Lung (tissue), 11 donors: ENCODE measurements at regions not wholly inside any gene's neighbourhood (a gene's known extent, or its start where the extent isn't known, plus 50 kb on each side); places are given as distances from the start of the nearest gene placed in this dataset.

Experiments
- ATAC-seq: fragments of 200-7000 bp; cut with Tn5 transposase; one replicate; pipeline ENCODE4 v1.9.1; 2020; ENCODE audit warnings: moderate number of reproducible peaks; ENCODE audit not compliant: insufficient read depth, low FRiP score
- DNase-seq, 3 donors: peaks; one replicate each; pipeline ENCODE4 v3.0.0-alpha.2; 2013 to 2017
- H3K27ac ChIP-seq, 2 donors: one replicate each; pipeline ENCODE4 v1.5.1; 2013; ENCODE audit warnings: mild to moderate bottlenecking in 2 of 2, moderate library complexity in 2 of 2, control low read depth in 1 of 2, inconsistent platforms in 1 of 2, low read depth in 1 of 2, low read length in 1 of 2
- H3K27me3 ChIP-seq, 3 donors: one replicate each; pipeline ENCODE4 v1.5.1; 2013; ENCODE audit warnings: low read length in 2 of 3; ENCODE audit not compliant: control insufficient read depth in 3 of 3, insufficient read depth in 3 of 3
- H3K36me3 ChIP-seq, 4 donors: one replicate each; pipeline ENCODE4 v1.5.1; 2013; ENCODE audit warnings: low read length in 4 of 4, mild to moderate bottlenecking in 1 of 4, moderate library complexity in 1 of 4; ENCODE audit not compliant: control insufficient read depth in 4 of 4, insufficient read depth in 4 of 4
- H3K4me1 ChIP-seq, 5 donors: one replicate each; pipeline ENCODE4 v1.5.1; 2013; ENCODE audit warnings: low read length in 5 of 5, mild to moderate bottlenecking in 2 of 5, moderate library complexity in 1 of 5; ENCODE audit not compliant: control insufficient read depth in 5 of 5, insufficient read depth in 5 of 5
- H3K4me3 ChIP-seq: one replicate; pipeline ENCODE4 v1.5.1; 2013; ENCODE audit warnings: mild to moderate bottlenecking, control low read depth, moderate library complexity
- H3K9ac ChIP-seq, 2 donors: one replicate each; pipeline ENCODE4 v1.5.1; 2013; ENCODE audit warnings: low read length in 2 of 2, control low read depth in 1 of 2; ENCODE audit not compliant: insufficient read depth in 1 of 2
- H3K9me3 ChIP-seq, 4 donors: one replicate each; pipeline ENCODE4 v1.5.1; 2013; ENCODE audit warnings: low read length in 3 of 4, mild to moderate bottlenecking in 1 of 4, moderate library complexity in 1 of 4; ENCODE audit not compliant: control insufficient read depth in 4 of 4, insufficient read depth in 3 of 4
- CTCF ChIP-seq: IDR thresholded peaks from 2 replicates; pipeline ENCODE4 v1.5.1; 2012; ENCODE audit warnings: mild to moderate bottlenecking; ENCODE audit errors: control extremely low read depth, extremely low read depth
- WGBS, 2 donors: extraction: QIAGEN DNeasy Blood & Tissue Kit; methylation state at CpG; one replicate each; pipeline ENCODE4 v1.1.7; 2013; 5-methylcytosine and 5-hydroxymethylcytosine counted together
- donor health status: control.
- donor health status: control.
- donor health status: Bipolar disorder and iron deficiency.
- donor health status: healthy.
- donor health status: DM: yes; HTN: yes; CAD: no.

DNA sequence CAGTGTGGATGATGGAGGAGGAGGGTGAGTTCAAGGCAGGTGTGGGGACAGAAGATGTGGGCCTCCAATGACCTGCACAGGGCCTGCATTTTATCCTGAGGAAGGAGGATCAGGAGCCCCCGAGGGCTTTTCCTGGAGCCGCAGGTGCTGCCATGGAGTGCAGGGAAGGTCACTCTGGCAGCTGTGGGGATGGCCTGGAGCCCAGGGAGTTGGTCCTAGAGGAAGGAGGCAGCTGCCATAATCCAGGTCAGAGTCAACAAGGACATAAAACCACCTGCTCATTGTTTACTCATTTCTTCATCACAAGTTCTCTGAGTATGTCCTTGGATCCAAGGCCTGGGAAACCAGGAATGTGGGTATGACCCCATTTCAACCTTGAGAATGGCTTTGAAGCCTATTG lies 87.2 kb downstream of the SCGB2B2 start:
- no peak overlapping the region for H3K27ac ChIP-seq
- no peaks in the 10 kb centered on the region for H3K36me3 ChIP-seq
- H3K4me1 ChIP-seq, result peaks cover 0 to 9% (median 5%) of the 10 kb centered on the region in 5 donors
- H3K4me3 ChIP-seq, result no peak overlapping the region
- peaks cover 0 to 9% (median 0%) of the 10 kb centered on the region in 4 donors for H3K9me3 ChIP-seq
- TF ChIP-seq CTCF, result no peak
- DNase-seq (no peak), ATAC-seq (no peak)
- WGBS, 2 donors, result 85 to 96% methylated on average over 2 of the region's 2 CpGs
- no peak overlapping the region for H3K9ac ChIP-seq
- no peaks in the 10 kb centered on the region for H3K27me3 ChIP-seq

DNA sequence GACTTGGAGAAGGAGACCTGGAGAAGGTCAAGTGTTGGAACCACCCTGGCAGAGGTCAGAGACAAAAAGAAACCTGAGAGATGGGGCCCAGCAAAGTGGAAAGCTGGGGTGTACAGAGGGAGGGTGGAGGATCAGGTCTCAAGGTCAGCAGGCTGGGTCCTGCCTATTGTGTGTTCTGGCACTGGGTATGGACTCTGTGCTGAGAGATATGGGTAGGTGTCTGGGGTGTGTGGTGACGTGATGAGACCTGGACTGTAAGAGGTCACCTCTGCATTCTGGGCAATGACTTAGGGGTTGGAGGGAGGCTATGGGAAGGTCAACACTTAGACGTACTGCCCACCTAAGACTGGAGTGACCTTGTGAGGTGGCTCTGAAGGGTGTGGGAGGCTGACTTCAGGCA lies 88.1 kb downstream of the SCGB2B2 start:
- TF ChIP-seq CTCF, result no peak
- no peaks in the 10 kb centered on the region for H3K27me3 ChIP-seq
- H3K9ac ChIP-seq, result no peak overlapping the region
- H3K27ac ChIP-seq, result no peak overlapping the region
- WGBS, 2 donors, result 88 to 96% methylated on average over 2 of the region's 2 CpGs
- no peak overlapping the region for H3K4me3 ChIP-seq
- H3K9me3 ChIP-seq, result peaks cover 0 to 11% (median 0%) of the 10 kb centered on the region in 4 donors
- H3K36me3 ChIP-seq, result no peaks in the 10 kb centered on the region
- H3K4me1 ChIP-seq, result peaks cover 0 to under 1% (median 0%) of the 10 kb centered on the region in 5 donors
- DNase-seq (no peak), ATAC-seq (no peak)

GRCh38 chr19:34588249-34588648 lies 88.7 kb downstream of the SCGB2B2 start:
- no peaks in the 10 kb centered on the region for H3K4me1 ChIP-seq
- H3K9me3 ChIP-seq, result peaks cover 0 to 11% (median 0%) of the 10 kb centered on the region in 4 donors
- H3K4me3 ChIP-seq, result no peak overlapping the region
- ATAC-seq, result no peak
- no peaks in the 10 kb centered on the region for H3K36me3 ChIP-seq
- H3K27ac ChIP-seq, result no peak overlapping the region
- TF ChIP-seq CTCF, result no peak
- 70 to 71% methylated on average over 8 of the region's 8 CpGs for WGBS, 2 donors
- no peaks in the 10 kb centered on the region for H3K27me3 ChIP-seq
- no peak for DNase-seq
- H3K9ac ChIP-seq, result no peak overlapping the region

- peaks cover 0 to 4% (median 0%) of the 10 kb centered on the region in 4 donors for H3K9me3 ChIP-seq
- ATAC-seq (no peak), DNase-seq (no peak)
- no peaks in the 10 kb centered on the region for H3K4me1 ChIP-seq
- H3K27ac ChIP-seq, result no peak overlapping the region
- no peak overlapping the region for H3K9ac ChIP-seq
- TF ChIP-seq CTCF, result no peak
- 66 to 72% methylated on average over 5 to 8 of the region's 8 CpGs for WGBS, 2 donors
- H3K4me3 ChIP-seq, result no peak overlapping the region
- H3K36me3 ChIP-seq, result no peaks in the 10 kb centered on the region
- peaks cover 0 to 14% (median 0%) of the 10 kb centered on the region in 3 donors for H3K27me3 ChIP-seq
These were observed 96.6 kb downstream of the SCGB2B2 start for GRCh38 chr19:34580408-34580807.
